ENCODE measurements at regions not wholly inside any gene's neighbourhood (a gene's known extent, or its start where the extent isn't known, plus 50 kb on each side); places are given as distances from the start of the nearest gene placed in this dataset.

DNA sequence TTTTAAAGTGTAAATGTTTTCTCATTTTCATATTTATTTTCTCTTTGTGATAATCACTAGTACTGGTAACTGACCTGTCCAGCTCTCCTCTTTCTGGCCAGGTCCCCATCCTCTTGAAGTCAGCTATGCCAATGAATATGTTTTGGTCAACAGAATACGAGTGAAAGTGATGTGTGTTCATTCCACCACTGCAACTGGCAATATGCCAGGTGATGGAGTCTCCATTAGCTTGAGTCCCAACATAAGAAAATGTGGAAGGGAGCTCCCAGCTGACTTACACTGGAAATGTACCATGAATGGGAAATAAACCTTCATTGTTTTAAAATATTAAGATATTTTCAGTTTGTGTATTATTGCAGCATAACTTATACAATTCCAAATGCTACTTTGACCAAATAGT, 75.8 kb downstream of the CCDC34 start:
- no peak for DNase-seq (ENCODE audit: low read depth in 2 of 2)

DNA sequence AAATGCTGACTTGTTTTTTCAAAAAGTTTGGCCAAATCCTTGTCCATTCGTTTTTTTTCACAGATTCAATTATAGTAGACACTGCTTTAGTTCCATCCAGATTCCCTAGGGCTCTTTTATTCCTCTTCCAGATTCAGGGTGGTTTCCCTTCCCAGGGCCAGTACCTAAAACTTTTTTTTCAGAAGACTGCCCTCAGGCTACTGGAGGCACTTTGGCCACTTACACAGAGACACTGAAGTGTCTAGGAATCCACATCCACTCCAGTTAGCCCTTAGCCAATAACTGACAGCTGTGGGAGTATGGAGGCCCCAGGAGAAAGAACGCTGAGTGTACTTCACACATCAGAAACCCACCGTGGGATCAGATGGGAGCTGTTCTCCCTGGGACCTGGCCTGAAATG, 77.3 kb downstream of the CCDC34 start:
- no peak for DNase-seq (ENCODE audit: low read depth in 2 of 2)

DNA sequence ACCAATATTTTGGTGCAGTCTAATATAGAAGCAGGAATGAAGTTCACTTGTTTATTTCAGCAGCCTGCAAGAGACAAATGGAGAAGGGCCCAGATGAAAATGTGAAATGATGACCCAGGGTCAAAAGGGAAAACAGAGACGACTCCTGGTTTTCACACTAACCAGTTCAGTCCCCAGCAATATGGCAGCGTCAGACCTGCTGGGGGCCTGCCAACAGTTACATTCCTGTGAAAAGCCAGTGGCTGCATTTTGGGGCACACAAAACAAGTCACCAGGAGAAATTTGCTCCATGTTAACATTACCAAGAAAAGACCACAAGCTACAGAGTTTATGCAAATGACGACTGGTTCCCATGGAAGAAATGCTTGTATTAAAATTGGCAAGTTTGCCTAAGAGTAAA, 80.2 kb downstream of the CCDC34 start:
- DNase-seq (ENCODE audit: low read depth in 2 of 2): no peak

DNA sequence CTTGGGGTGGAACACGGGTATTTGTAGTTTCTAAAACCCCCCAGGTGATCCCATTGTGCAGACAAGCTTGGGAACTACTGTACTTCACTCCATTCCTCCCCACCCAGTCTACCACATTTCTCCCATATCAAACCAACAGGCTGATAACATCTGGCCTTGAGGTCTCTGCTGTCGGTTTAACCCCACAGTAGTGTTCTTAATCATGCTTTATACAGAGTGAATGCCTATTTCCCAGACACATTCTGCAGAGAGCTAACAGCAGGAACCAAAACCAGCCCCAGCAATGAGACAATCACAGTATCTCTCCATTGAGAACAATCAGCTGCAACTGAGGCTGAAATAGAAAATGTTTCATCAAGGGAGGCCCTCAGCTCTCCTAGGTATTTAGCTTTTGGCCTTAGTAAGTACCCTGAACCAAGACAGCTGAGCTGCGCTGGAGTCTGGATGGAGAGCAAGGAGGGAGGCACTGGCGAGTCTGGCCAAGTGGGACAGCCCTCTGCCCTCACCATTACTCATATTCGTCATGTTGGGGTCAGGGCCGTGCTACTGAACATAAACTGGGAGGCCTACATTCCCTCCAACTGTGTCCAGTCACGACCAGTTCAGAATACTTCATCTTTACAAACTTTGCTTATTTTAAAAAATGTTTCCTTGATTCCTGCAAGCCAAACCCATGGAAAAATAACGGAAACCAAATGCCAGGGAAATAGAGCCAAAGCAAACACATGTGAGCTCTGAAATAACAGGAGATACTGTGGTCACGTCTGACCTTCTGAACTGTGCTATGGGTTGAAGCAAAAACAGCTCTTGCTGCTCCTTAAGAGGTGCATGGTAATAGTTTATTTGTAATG, 81.0 kb downstream of the CCDC34 start:
- DNase-seq (ENCODE audit: low read depth in 2 of 2): no peak

DNA sequence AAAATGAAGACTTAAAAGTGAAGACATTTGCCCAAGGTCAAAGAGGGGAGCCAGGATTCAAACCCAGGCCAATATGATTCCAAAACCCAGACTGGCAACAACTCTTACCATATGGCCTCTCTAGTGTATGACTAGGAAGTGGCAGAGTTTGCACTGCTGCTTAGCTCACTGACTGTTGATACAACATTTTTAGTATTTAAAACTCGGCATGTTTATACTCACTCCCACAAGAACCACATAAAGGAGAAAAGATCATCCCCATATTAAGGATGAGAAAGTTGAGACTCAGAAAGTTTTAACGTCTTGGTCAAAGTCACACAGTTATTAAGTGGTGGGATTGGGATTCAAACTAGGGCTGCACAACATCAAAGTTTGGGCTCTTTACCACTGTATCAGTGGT, 81.7 kb downstream of the CCDC34 start:
- DNase-seq (ENCODE audit: low read depth in 2 of 2): no peak

DNA sequence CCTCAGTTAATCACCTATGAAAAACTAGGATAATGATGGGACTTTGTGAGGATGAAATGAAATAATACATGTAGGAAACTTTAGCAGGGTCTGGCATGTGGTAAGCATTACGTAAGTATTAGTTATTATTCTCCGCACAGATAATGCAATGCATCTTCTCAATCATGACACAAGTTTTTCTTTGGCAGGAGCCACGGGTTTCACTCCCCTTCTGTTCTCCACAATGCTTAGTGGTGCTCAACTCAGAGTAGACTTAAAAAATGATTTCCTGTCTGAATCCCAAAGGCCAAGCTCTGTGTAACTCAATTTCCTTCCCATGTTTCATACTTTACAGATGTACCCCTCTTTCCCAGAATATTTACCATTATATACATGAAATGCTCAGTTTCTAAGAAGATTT, 82.9 kb downstream of the CCDC34 start:
- no peak for DNase-seq (ENCODE audit: low read depth in 2 of 2)

DNA sequence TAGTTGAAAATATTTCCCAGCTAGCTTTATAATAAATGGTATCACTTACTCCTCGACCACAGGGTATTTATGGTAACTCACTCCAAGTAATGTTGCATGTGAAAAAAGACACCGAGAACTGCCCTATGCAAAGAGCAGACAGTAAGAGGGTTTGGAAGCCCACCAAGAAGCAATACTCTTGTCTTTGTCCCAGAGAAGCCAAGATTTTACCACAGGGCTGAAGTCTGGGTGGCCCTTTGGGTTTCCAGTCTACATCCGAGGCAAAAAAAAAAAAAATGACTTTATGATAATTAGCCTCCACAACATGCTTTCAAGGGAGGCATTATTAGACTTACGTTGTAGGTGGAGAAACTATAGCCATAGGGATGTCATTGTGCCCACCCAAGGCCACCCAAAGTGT, 83.6 kb downstream of the CCDC34 start:
- DNase-seq (ENCODE audit: low read depth in 2 of 2): no peak

DNA sequence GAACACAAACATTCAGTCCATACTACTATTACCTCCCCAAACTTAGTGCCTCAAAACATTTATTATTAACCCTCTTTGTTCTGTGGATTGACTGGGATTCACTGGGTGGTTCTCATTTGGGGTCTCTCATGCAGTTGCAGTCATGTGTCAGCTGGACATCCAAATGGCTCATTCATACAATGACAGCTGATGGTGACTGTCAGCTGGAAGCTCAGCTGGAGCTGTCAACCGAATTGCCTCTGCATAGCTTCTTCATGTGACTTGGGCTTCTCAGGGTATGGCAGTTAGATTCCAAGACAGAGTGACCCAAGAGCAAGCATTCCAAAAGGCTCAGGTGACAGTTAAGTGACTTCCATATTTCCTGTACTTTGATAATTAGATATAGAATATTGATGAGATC, 85.2 kb downstream of the CCDC34 start:
- no peak for DNase-seq (ENCODE audit: low read depth in 2 of 2)

DNA sequence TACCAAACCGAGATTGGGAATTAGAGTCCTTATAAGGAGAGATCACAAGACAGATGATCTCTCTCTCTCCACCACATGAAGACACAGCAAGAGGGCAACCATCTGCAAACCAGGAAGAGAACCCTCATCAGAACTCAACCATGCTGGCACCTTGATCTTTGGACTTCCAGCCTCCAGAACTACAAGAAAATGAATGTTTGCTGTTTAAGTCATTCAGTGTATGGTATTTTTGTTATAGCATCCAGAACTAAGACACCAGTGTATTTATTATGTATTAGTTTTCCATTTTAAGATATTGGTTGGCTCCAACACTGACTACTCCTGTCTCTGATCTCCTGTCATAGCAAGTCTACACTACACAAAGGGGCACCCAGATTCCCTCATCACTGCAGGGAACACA, 86.9 kb downstream of the CCDC34 start:
- no peak for DNase-seq (ENCODE audit: low read depth in 2 of 2)

DNA sequence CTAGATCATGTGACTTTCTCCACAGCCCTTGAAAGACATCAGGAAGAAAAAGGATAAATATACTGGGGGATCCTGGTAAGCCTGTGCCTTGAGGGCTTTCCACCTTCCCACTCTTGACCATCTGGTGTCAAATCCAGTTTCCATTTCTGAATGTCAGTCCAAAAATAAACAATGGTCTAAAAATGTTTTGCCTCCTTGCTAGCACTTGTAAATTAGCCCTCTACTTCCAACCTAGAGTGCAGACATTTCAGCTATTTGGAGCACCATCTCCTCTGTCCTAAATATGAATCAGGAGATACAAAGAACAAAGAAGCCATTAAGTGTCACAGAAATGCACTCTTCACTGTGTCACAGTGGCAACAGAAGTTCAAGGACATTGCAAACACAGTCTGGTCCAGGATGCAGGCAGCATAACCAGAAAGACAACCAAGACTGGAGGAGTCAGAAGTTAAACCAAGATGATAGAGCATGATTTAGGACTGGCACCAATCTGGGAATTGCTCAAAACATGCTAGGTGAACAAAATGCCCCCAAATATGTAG, 88.1 kb downstream of the CCDC34 start:
- DNase-seq (ENCODE audit: low read depth in 2 of 2): no peak

DNA sequence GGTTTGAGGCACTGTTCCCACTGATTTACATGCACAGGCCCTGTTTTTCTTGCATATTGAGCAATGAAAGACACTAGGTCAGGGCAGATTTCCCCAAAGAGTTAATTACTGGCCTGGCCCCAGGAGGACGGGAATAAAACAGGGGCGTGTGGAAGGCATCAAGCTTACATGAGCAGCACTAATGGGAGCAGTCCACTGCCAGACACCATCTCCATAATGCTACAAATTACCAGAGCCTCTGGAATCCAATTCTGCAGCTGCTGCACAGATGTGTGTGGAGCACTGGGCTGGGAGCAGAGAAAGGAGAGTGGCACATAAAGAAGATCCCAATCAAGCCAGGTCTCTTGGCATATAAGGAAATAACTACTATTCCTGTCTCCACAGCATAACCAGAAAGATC, 96.9 kb downstream of the CCDC34 start:
- DNase-seq (ENCODE audit: low read depth in 2 of 2): no peak

DNA sequence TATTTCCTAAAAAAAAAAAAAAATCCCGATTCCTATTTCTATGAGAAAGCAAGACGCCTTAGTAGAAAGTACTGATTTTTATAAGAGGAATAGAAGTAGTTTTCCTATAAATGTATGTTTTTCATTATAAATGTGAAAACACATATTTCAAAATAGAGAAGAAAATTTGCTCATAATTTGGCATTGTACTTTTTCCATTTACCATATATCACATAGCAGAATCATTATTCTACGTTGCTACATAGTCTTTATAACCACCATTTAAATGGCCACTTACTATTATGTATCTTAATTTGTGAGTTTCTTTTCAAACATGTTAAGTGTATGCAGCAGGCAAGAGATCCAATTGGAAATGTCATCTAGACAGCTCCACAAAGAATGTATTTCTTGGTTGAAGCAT, 99.0 kb downstream of the CCDC34 start:
- DNase-seq (ENCODE audit: low read depth in 2 of 2): no peak

DNA sequence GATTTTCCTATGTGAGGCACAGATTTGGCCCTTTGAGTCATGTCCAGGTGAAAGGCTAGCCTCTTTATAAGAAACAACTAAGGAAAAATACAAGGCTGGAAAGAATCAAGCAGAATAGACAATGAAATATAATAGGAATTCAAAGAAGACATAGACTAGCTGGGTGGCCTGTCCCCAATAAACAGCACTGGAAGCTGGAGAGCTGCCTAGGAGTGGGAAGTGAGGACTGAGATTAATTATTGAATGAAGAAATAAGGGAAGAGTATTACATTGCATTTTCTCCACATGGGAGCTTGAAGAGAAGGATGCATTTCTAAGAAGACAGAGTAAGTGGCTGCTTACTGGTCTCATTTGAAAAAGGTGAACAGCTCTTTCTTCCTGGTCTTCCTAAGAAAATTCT, 100.0 kb downstream of the CCDC34 start:
- no peak for DNase-seq (ENCODE audit: low read depth in 2 of 2)

DNA sequence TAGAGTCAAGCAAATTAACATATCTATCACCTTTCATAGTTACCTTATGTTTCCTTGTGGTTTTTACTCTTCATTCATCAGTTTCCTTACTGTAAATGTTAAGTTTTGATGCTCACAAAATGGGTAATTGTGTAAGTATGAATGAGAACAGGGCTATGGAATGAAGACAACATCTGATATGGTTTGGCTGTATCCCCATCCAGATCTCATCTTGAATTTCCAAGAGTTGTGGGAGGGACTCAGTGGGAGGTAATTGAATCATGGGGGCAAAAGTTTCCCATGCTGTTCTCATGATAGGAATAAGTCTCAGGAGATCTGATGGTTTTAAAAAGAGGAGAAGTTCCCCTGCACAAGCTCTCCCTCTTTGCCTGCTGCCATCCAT, 107.6 kb downstream of the CCDC34 start:
- no peak for DNase-seq (ENCODE audit: low read depth in 2 of 2)

DNA sequence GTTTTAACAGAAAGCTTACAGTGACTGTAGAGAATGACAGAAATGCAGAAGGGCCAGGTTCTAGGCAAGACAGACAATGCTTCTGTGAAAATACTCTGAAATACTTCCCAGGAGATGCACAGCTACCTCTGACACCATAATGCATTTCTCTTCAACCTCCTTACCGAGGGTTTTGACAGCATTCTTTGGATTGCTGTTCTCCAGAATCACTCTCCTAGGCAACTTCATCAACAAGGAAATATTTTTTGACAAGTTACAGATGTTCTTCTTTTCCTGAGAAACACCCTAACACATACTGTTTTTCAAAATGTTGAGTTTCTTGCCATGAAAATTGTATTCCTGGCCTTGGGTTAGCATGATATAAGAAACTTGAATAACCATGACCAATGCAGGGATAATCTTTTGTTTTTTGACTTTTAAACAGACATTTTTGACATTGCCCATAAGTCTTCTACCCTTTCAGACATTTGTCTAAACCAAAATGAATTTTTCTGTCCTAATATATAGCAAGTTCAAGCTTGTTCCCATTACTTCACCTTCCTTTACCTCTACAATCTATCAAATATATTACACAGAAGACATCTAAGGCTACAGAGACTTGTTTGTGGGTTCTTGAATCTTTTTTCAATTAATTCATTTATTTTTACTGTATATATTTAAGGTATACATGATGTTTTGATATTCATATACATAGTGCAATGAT, 108.1 kb downstream of the CCDC34 start:
- DNase-seq (ENCODE audit: low read depth in 2 of 2): no peak

DNA sequence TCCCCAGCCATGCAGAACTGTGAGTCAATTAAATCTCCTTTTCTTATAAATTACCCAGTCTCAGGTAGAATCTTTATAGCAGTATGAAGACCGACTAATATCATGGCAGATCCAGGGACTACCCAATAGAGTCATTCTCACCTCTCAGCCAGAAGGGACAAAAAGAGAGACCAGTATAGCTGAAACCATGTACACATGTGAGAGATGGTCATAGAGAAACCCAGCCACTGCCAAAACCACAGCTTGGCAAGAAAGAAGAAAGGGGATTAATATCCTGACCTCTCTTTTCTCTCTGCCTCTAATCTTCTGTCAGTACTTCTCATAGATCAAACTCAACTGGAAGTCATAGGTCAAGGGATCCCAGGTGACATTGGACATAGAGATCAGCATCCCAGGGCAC, 109.8 kb downstream of the CCDC34 start:
- no peak for DNase-seq (ENCODE audit: low read depth in 2 of 2)

DNA sequence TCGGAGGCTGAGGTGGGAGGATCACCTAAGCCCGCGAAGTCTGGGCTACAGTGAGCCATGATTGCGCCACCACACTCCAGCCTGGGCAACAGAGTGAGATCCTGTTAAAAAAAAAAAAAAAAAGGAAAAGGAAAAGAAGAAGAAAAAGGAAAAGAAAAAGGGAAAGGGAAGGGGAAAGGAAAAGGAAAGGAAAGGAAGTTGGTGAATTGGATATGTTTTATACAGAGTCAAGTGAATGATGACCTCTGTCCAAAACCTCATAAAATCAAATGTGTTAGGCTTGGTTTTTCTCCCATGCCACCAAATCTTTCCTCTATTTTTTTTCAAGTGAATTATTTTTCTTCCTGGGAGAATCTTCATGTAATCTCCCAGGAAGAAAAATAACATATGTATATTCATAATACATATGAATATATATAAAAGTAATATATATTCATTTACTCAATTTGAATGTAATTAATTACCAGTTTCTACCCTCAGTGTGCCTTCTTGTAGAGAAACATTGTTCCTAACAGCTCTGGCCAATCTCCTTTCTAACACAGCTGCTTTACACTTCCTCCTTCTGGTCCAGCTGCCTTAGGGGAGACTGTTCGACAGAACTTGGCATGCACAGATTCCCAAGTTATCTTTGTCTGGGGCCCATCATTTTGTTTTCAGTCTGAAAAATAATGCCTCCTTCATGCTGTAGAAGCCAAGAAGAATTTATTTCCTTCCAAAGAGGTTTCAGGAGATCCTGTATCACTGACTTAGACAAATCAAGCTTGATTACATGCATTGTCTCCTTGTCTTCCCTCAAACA, 111.9 kb downstream of the CCDC34 start:
- DNase-seq (ENCODE audit: low read depth in 2 of 2): no peak

DNA sequence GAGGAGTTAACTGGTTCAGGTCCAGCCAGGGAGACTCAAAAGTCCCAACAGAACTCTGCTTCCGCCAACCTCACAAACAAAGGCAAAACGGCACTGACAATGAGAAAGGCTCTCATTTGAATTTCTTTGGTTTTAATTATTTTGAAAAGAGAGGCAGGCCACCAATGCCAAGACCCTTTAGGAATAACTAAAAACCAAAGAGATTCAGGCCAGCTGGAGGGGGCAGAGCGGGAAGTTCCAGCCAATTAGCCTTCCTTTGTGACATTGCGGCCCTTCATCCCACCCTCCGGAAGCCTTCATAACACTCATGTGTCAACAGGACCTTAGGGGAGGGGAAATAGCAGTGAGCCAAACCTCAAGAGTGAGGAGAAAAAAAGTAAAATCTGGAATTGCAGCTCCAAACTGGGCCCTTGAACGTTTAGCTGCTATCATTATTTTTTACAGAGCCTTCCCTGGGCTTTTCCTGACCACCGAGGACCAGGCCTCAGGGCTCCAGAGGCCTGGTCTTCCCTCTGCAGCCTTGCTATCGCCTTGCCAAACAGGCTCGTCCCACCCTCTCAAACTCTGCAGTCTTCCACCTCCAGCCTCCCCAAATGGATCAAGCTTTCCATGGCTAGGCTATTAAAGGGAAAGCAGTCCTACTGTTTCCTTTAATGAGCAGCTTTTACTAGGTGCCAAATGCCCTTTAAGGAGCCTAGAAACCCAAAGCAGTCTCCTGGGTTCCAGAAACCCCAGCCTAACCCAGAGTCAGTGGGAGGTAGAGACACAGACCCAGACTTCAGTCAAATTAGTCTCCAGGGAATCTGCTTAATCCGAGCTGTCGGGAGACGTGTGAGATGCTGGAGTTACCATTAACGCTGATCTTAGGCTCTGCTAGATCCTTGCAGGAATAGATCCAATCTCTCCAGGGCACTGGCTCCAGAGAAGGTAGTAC, 114.2 kb downstream of the CCDC34 start:
- no peak for DNase-seq (ENCODE audit: low read depth in 2 of 2)

DNA sequence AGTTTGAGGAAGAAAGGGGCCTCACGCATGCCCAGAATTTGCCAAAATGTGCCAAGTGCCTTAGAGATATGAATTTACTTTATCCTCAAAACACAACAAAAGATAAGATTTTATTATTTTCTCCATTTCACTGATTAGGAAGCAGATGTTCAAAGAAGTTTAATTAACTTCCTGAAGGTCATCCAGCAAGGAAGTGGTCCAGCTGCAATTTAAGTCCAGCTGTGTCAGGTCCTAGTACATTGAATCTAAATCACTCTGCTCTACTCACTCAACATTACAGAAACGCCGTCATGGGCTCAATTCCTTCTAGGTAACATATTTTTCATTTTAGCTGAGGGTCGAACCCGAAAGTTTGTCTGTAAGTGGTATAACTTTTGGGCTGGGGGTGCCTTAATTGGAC, 115.4 kb downstream of the CCDC34 start:
- no peak for DNase-seq (ENCODE audit: low read depth in 2 of 2)

DNA sequence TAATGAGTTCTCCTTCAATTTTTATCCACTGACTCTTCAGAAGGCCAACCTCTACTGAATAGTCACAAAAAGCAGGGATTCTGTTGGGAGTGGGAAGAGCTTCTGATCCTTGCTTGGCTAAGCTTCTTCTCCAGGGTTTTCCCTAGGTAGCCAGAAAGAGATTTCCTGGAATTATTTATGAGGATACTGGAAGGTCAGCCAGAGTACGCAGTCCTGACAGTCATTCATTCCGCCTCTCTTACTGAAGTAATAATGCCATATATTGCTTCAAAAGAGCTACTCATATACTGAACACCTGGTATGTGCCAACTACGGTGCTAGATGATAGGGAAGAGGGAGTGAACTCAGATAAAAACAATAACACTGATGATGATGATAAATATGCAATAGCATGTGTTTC, 116.1 kb downstream of the CCDC34 start:
- no peak for DNase-seq (ENCODE audit: low read depth in 2 of 2)

DNA sequence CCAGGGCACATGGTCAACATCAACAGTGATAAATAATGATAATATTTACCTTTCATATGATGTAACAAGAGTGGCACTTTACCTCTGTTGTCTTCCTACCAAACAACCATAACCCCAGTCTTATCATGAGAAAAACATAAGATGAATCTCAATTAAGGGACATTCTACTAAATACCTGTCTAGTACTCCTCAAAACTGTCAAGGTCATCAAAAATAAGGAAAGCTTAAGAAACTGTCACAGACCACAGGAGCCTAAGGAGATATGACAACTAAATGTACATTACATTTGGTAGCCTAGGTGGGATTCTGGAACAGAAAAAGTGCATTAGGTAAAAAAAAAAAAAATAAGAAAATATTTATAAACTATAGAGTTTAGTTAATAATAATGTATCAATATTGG, 118.1 kb downstream of the CCDC34 start:
- no peak for DNase-seq (ENCODE audit: low read depth in 2 of 2)

Measured in activated CD4-positive, alpha-beta T cell treated with anti-CD3 and anti-CD28 coated beads for 24 hours (primary cell).